ENCODE measurements at regions not wholly inside any gene's neighbourhood (a gene's known extent, or its start where the extent isn't known, plus 50 kb on each side); places are given as distances from the start of the nearest gene placed in this dataset.

DNA sequence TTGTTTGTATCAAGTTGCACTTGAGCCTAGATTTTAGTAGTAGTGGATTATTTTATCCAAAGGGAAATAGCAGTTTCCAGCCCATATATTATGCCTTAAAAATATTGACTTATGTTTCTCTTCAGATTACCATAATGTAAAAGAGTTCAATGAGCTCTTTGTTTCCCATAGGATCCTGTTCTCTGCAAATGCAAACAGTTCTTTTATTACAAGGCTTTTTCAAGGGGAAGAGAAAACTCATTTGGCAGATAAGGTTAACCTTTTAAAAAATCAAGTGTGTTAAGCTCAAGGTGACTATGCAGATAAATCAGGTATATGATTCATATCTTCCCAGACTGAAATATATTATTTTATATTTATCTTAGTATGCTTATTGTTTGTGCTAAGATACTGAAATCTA, 961.2 kb upstream of the SPRY2 start:
- Histone ChIP-seq H3K27me3 (replicated peaks in 1 of 2; ENCODE audit: control insufficient read depth in 2 of 2, insufficient read depth in 2 of 2, low read length in 1 of 2) (no peaks in the 10 kb centered on the region), H3K9me3 (replicated peaks; ENCODE audit: control insufficient read depth, insufficient read depth, low read length) (no peaks in the 10 kb centered on the region), H2AFZ (ENCODE audit: control insufficient read depth, low read depth, low read length) (no peak overlapping the region), H3K36me3 (ENCODE audit: control insufficient read depth in 2 of 2, insufficient read depth in 2 of 2, low read length in 1 of 2) (no peaks in the 10 kb centered on the region), H3K4me2 (ENCODE audit: control insufficient read depth, insufficient read depth) (no peak overlapping the region), H3K4me3 (no peak overlapping the region), H4K20me1 (ENCODE audit: control insufficient read depth, insufficient read depth) (no peaks in the 10 kb centered on the region), H3K27ac (ENCODE audit: control insufficient read depth, insufficient read depth) (no peak overlapping the region), H3K4me1 (ENCODE audit: control insufficient read depth, insufficient read depth, low read length) (no peaks in the 10 kb centered on the region), H3K79me2 (ENCODE audit: control insufficient read depth, insufficient read depth, low read length) (no peaks in the 10 kb centered on the region), H3K9ac (ENCODE audit: control insufficient read depth, insufficient read depth, low read length) (no peak overlapping the region)
- intact Hi-C loops (cut with micrococcal nuclease; ENCODE audit: unreplicated experiment) (no loop called here), in situ Hi-C loops (cut with MboI) (no loop called here)
- POLR2A ChIA-PET: no interaction called here
- no TSS peak for BruUV-seq (replicated peaks)
- ATAC-seq (no peak), FAIRE-seq (no peak), DNase-seq (ENCODE audit: low read depth, low spot score) (no peak)
- no peak for TF ChIP-seq WRNIP1 (IDR thresholded peaks at IDR 0.05; ENCODE audit: borderline replicate concordance, low read depth, low read length)
- TF ChIP-seq ZNF622 (IDR thresholded peaks at IDR 0.05): no peak
- no peak for TF ChIP-seq EZH2 (IDR thresholded peaks at IDR 0.05; ENCODE audit: borderline replicate concordance, control insufficient read depth, low read depth, low read length)
- no peak for TF ChIP-seq SREBF1 (IDR thresholded peaks at IDR 0.05; ENCODE audit: low read length)
- TF ChIP-seq, protein P1, sequence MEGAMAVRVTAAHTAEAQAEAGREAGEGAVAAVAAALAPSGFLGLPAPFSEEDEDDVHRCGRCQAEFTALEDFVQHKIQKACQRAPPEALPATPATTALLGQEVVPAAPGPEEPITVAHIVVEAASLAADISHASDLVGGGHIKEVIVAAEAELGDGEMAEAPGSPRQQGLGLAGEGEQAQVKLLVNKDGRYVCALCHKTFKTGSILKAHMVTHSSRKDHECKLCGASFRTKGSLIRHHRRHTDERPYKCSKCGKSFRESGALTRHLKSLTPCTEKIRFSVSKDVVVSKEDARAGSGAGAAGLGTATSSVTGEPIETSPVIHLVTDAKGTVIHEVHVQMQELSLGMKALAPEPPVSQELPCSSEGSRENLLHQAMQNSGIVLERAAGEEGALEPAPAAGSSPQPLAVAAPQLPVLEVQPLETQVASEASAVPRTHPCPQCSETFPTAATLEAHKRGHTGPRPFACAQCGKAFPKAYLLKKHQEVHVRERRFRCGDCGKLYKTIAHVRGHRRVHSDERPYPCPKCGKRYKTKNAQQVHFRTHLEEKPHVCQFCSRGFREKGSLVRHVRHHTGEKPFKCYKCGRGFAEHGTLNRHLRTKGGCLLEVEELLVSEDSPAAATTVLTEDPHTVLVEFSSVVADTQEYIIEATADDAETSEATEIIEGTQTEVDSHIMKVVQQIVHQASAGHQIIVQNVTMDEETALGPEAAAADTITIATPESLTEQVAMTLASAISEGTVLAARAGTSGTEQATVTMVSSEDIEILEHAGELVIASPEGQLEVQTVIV (IDR thresholded peaks at IDR 0.05; ENCODE audit: borderline replicate concordance, partially characterized antibody): no peak
- no peak for TF ChIP-seq ZNF384 (IDR thresholded peaks at IDR 0.05; ENCODE audit: borderline replicate concordance, low read depth, low read length)
- TF ChIP-seq NR2C1 (IDR thresholded peaks at IDR 0.05): no peak
- TF ChIP-seq HCFC1 (IDR thresholded peaks at IDR 0.05; ENCODE audit: low read length): no peak
- no peak for TF ChIP-seq HDGF (IDR thresholded peaks at IDR 0.05)
- TF ChIP-seq, protein P2, sequence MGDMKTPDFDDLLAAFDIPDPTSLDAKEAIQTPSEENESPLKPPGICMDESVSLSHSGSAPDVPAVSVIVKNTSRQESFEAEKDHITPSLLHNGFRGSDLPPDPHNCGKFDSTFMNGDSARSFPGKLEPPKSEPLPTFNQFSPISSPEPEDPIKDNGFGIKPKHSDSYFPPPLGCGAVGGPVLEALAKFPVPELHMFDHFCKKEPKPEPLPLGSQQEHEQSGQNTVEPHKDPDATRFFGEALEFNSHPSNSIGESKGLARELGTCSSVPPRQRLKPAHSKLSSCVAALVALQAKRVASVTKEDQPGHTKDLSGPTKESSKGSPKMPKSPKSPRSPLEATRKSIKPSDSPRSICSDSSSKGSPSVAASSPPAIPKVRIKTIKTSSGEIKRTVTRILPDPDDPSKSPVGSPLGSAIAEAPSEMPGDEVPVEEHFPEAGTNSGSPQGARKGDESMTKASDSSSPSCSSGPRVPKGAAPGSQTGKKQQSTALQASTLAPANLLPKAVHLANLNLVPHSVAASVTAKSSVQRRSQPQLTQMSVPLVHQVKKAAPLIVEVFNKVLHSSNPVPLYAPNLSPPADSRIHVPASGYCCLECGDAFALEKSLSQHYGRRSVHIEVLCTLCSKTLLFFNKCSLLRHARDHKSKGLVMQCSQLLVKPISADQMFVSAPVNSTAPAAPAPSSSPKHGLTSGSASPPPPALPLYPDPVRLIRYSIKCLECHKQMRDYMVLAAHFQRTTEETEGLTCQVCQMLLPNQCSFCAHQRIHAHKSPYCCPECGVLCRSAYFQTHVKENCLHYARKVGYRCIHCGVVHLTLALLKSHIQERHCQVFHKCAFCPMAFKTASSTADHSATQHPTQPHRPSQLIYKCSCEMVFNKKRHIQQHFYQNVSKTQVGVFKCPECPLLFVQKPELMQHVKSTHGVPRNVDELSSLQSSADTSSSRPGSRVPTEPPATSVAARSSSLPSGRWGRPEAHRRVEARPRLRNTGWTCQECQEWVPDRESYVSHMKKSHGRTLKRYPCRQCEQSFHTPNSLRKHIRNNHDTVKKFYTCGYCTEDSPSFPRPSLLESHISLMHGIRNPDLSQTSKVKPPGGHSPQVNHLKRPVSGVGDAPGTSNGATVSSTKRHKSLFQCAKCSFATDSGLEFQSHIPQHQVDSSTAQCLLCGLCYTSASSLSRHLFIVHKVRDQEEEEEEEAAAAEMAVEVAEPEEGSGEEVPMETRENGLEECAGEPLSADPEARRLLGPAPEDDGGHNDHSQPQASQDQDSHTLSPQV (IDR thresholded peaks at IDR 0.05): no peak
- TF ChIP-seq SP1 (IDR thresholded peaks at IDR 0.05; ENCODE audit: low read depth, low read length): no peak
- no peak for TF ChIP-seq IKZF2 (IDR thresholded peaks at IDR 0.05)
- no peak for TF ChIP-seq MYC (IDR thresholded peaks at IDR 0.05; ENCODE audit: insufficient read depth, insufficient read length, insufficient replicate concordance, low read length, severe bottlenecking)
- no peak for TF ChIP-seq TCF12 (IDR thresholded peaks at IDR 0.05; ENCODE audit: low read depth, low read length)
- TF ChIP-seq SIN3A (IDR thresholded peaks at IDR 0.05; ENCODE audit: low read depth, low read length): no peak
- TF ChIP-seq HDAC6 (IDR thresholded peaks at IDR 0.05; ENCODE audit: unreplicated experiment): no peak
- TF ChIP-seq, protein P3, sequence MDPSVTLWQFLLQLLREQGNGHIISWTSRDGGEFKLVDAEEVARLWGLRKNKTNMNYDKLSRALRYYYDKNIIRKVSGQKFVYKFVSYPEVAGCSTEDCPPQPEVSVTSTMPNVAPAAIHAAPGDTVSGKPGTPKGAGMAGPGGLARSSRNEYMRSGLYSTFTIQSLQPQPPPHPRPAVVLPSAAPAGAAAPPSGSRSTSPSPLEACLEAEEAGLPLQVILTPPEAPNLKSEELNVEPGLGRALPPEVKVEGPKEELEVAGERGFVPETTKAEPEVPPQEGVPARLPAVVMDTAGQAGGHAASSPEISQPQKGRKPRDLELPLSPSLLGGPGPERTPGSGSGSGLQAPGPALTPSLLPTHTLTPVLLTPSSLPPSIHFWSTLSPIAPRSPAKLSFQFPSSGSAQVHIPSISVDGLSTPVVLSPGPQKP (IDR thresholded peaks at IDR 0.05; ENCODE audit: low read depth, low read length): no peak
- TF ChIP-seq SMAD5 (IDR thresholded peaks at IDR 0.05; ENCODE audit: low read depth): no peak
- CTCF ChIA-PET: interaction anchor here (0.9 kb wide), 1 partner anchor 131 kb away, joined by 3 read pairs; no protein-coding TSS in a partner anchor
- SMC1A ChIA-PET (ENCODE audit: uncharacterized antibody, unreplicated experiment): interaction anchor here (1.4 kb wide), 1 partner anchor 43 kb away, joined by 3 read pairs; no protein-coding TSS in a partner anchor
- RAD21 ChIA-PET (ENCODE audit: unreplicated experiment): no interaction called here

Measured in GM12878 (cell line).